ENCODE measurements at regions not wholly inside any gene's neighbourhood (a gene's known extent, or its start where the extent isn't known, plus 50 kb on each side); places are given as distances from the start of the nearest gene placed in this dataset.

GRCh38 chr18:10361660-10362059, 92.8 kb upstream of the APCDD1 start:
- TF ChIP-seq CTCF (IDR thresholded peaks at IDR 0.05; ENCODE audit: insufficient read depth, low read length) (no peak), REST (IDR thresholded peaks at IDR 0.05; ENCODE audit: insufficient replicate concordance, low read depth) (no peak), SPI1 (IDR thresholded peaks at IDR 0.05; ENCODE audit: borderline replicate concordance, low read depth) (no peak)

Data from HL-60 (cell line).